GM18873 (cell line): ENCODE measurements at regions not wholly inside any gene's neighbourhood (a gene's known extent, or its start where the extent isn't known, plus 50 kb on each side); places are given as distances from the start of the nearest gene placed in this dataset.
"Not testable (repeated sequence)": the region's sequence is repeated elsewhere in the genome, so short reads cannot be mapped to it uniquely, and the experiment has no call there.

Experiments used
- ATAC-seq: cut with Tn5 transposase; IDR thresholded peaks from one replicate; pipeline ENCODE4 v1.9.1; 2021; ENCODE audit warnings: mild to moderate bottlenecking, moderate library complexity, moderate number of reproducible peaks; ENCODE audit not compliant: unreplicated experiment, low FRiP score

DNA sequence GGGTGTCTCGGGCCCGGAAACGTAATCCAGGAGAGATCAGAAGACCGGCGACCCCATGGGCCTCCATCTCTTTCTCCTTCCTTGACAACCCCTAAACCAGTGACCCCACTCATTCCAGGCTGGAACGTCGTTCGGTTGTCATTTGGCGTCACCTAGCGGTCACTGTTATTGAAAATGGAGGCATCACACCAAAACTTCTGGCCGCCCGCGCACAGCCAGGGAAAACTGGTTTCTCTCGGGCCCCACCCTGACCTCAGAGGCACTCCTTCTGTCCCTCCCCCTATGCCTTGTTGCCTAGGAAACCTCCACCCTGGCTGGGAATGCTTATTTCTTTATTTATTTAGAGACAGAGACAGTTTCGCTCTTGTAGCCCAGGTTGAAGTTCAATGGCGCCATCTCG lies 2327.3 kb upstream of the TPTE start:
- not testable (repeated sequence) for ATAC-seq

DNA sequence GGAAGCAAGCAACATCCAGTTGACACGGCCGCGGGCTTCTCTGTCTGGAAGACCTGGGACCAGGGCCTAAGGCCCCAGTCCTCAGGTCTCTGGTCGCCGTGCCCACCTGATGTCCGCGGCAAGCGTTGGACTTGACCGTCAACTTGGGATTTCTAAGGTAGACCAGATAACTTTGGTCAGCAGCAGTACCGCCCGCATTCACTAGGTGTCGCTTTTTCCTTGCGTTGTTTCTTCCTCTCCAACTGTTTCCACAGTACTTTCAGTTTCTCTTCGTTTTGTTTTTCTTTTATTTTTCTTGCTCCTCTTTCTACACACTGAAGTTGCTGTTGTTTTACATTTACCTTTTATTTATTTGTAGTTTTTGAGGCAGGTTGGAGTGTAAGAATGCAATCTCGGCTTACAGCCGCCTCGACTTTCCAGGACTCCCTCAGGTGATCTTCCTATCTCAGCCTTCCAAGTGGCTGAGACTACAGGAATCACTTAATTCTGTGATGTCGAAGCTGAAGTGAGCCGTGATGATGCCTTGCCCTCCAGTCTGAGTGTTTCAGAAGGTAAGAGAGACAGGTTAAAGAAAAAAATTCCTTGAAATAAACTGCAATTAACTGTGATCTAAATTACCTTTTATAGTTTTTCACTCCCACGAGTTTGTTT lies 2323.9 kb upstream of the TPTE start:
- not testable (repeated sequence) for ATAC-seq

DNA sequence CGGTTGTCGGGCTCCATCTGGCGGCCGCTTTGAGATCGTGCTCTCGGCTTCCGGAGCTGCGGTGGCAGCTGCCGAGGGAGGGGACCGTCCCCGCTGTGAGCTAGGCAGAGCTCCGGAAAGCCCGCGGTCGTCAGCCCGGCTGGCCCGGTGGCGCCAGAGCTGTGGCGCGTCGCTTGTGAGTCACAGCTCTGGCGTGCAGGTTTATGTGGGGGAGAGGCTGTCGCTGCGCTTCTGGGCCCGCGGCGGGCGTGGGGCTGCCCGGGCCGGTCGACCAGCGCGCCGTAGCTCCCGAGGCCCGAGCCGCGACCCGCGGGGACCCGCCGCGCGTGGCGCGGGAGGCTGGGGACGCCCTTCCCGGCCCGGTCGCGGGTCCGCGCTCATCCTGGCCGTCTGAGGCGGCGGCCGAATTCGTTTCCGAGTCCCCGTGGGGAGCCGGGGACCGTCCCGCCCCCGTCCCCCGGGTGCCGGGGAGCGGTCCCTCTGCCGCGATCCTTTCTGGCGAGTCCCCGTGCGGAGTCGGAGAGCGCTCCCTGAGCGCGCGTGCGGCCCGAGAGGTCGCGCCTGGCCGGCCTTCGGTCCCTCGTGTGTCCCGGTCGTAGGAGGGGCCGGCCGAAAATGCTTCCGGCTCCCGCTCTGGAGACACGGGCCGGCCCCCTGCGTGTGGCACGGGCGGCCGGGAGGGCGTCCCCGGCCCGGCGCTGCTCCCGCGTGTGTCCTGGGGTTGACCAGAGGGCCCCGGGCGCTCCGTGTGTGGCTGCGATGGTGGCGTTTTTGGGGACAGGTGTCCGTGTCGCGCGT lies 2316.1 kb upstream of the TPTE start:
- not testable (repeated sequence) for ATAC-seq

DNA sequence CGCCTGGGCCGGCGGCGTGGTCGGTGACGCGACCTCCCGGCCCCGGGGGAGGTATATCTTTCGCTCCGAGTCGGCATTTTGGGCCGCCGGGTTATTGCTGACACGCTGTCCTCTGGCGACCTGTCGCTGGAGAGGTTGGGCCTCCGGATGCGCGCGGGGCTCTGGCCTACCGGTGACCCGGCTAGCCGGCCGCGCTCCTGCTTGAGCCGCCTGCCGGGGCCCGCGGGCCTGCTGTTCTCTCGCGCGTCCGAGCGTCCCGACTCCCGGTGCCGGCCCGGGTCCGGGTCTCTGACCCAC lies 2315.5 kb upstream of the TPTE start:
- not testable (repeated sequence) for ATAC-seq

DNA sequence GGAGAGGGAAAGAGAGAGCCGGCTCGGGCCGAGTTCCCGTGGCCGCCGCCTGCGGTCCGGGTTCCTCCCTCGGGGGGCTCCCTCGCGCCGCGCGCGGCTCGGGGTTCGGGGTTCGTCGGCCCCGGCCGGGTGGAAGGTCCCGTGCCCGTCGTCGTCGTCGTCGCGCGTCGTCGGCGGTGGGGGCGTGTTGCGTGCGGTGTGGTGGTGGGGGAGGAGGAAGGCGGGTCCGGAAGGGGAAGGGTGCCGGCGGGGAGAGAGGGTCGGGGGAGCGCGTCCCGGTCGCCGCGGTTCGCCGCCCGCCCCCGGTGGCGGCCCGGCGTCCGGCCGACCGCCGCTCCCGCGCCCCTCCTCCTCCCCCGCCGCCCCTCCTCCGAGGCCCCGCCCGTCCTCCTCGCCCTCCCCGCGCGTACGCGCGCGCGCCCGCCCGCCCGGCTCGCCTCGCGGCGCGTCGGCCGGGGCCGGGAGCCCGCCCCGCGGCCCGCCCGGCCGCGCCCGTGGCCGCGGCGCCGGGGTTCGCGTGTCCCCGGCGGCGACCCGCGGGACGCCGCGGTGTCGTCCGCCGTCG lies 2308.3 kb upstream of the TPTE start:
- peak; percentile 49 for ATAC-seq

DNA sequence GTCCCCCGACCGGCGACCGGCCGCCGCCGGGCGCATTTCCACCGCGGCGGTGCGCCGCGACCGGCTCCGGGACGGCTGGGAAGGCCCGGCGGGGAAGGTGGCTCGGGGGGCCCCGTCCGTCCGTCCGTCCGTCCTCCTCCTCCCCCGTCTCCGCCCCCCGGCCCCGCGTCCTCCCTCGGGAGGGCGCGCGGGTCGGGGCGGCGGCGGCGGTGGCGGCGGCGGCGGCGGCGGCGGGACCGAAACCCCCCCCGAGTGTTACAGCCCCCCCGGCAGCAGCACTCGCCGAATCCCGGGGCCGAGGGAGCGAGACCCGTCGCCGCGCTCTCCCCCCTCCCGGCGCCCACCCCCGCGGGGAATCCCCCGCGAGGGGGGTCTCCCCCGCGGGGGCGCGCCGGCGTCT lies 2306.8 kb upstream of the TPTE start:
- ATAC-seq, result not testable (repeated sequence)

DNA sequence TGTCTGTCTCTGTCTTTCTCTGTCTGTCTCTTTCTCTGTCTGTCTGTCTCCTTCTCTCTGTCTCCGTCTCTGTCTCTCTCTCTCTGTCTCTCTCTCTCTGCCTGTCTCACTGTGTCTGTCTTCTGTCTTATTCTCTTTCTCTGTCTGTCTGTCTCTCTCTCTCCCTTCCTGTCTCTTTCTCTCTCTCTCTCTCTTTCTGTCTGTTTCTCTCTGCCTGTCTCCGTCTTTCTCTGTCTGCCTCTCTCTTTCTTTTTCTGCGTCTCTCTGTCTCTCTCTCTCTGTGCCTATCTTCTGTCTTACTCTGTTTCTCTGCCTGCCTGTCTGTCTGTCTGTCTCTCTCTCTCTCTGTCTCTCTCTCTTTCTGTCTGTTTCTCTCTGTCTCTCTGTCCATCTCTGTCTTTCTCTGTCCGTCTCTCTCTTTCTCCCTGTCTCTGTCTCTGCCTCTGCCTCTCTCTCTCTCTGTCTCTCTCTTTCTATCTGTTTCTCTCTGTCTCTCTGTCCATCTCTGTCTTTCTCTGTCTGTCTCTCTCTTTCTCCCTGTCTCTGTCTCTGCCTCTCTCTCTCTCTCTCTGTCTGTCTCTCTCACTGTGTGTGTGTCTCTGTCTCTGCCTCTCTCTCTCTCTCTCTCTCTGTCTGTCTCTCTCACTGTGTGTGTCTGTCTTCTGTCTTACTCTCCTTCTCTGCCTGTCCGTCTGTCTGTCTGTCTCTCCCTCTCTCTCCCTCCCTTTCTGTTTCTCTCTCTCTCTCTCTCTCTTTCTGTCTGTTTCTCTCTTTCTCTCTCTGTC lies 2291.8 kb upstream of the TPTE start:
- ATAC-seq, result not testable (repeated sequence)

DNA sequence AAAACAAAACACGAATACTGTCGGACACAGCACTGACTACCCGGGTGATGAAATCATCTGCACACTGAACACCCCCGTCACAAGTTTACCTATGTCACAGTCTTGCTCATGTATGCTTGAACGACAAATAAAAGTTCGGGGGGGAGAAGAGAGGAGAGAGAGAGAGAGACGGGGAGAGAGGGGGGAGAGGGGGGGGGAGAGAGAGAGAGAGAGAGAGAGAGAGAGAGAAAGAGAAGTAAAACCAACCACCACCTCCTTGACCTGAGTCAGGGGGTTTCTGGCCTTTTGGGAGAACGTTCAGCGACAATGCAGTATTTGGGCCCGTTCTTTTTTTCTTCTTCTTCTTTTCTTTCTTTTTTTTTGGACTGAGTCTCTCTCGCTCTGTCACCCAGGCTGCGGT lies 2290.1 kb upstream of the TPTE start:
- not testable (repeated sequence) for ATAC-seq

DNA sequence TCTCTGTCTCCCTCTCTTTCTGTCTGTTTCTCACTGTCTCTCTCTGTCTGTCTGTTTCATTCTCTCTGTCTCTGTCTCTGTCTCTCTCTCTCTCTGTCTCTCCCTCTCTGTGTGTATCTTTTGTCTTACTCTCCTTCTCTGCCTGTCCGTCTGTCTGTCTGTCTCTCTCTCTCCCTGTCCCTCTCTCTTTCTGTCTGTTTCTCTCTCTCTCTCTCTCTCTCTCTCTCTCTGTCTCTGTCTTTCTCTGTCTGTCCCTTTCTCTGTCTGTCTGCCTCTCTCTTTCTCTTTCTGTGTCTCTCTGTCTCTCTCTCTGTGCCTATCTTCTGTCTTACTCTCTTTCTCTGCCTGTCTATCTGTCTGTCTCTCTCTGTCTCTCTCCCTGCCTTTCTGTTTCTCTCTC lies 2288.4 kb upstream of the TPTE start:
- not testable (repeated sequence) for ATAC-seq

DNA sequence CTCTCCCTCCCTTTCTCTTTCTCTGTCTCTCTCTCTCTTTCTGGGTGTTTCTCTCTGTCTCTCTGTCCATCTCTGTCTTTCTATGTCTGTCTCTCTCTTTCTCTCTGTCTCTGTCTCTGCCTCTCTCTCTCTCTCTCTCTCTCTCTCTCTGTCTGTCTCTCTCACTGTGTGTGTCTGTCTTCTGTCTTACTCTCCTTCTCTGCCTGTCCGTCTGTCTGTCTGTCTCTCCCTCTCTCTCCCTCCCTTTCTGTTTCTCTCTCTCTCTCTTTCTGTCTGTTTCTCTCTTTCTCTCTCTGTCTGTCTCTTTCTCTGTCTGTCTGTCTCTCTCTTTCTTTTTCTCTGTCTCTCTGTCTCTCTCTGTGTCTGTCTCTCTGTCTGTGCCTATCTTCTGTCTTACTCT lies 2287.3 kb upstream of the TPTE start:
- ATAC-seq, result not testable (repeated sequence)

DNA sequence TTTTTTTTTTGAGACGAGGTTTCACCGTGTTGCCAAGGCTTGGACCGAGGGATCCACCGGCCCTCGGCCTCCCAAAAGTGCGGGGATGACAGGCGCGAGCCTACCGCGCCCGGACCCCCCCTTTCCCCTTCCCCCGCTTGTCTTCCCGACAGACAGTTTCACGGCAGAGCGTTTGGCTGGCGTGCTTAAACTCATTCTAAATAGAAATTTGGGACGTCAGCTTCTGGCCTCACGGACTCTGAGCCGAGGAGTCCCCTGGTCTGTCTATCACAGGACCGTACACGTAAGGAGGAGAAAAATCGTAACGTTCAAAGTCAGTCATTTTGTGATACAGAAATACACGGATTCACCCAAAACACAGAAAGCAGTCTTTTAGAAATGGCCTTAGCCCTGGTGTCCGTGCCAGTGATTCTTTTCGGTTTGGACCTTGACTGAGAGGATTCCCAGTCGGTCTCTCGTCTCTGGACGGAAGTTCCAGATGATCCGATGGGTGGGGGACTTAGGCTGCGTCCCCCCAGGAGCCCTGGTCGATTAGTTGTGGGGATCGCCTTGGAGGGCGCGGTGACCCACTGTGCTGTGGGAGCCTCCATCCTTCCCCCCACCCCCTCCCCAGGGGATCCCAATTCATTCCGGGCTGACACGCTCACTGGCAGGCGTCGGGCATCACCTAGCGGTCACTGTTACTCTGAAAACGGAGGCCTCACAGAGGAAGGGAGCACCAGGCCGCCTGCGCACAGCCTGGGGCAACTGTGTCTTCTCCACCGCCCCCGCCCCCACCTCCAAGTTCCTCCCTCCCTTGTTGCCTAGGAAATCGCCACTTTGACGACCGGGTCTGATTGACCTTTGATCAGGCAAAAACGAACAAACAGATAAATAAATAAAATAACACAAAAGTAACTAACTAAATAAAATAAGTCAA lies 2276.4 kb upstream of the TPTE start:
- peak; percentile 46 for ATAC-seq

DNA sequence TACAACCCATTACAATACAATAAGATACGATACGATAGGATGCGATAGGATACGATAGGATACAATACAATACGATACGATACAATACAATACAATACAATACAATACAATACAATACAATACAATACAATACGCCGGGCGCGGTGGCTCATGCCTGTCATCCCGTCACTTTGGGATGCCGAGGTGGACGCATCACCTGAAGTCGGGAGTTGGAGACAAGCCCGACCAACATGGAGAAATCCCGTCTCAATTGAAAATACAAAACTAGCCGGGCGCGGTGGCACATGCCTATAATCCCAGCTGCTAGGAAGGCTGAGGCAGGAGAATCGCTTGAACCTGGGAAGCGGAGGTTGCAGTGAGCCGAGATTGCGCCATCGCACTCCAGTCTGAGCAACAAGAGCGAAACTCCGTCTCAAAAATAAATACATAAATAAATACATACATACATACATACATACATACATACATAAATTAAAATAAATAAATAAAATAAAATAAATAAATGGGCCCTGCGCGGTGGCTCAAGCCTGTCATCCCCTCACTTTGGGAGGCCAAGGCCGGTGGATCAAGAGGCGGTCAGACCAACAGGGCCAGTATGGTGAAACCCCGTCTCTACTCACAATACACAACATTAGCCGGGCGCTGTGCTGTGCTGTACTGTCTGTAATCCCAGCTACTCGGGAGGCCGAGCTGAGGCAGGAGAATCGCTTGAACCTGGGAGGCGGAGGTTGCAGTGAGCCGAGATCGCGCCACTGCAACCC lies 2275.6 kb upstream of the TPTE start:
- ATAC-seq, result peak; percentile 72

DNA sequence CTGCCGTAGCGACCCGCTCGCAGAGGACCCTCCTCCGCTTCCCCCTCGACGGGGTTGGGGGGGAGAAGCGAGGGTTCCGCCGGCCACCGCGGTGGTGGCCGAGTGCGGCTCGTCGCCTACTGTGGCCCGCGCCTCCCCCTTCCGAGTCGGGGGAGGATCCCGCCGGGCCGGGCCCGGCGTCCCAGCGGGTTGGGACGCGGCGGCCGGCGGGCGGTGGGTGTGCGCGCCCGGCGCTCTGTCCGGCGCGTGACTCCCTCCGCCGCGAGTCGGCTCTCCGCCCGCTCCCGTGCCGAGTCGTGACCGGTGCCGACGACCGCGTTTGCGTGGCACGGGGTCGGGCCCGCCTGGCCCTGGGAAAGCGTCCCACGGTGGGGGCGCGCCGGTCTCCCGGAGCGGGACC lies 2269.7 kb upstream of the TPTE start:
- not testable (repeated sequence) for ATAC-seq

DNA sequence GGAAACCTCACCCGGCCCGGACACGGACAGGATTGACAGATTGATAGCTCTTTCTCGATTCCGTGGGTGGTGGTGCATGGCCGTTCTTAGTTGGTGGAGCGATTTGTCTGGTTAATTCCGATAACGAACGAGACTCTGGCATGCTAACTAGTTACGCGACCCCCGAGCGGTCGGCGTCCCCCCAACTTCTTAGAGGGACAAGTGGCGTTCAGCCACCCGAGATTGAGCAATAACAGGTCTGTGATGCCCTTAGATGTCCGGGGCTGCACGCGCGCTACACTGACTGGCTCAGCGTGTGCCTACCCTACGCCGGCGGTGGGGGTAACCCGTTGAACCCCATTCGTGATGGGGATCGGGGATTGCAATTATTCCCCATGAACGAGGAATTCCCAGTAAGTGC lies 2266.3 kb upstream of the TPTE start:
- not testable (repeated sequence) for ATAC-seq

DNA sequence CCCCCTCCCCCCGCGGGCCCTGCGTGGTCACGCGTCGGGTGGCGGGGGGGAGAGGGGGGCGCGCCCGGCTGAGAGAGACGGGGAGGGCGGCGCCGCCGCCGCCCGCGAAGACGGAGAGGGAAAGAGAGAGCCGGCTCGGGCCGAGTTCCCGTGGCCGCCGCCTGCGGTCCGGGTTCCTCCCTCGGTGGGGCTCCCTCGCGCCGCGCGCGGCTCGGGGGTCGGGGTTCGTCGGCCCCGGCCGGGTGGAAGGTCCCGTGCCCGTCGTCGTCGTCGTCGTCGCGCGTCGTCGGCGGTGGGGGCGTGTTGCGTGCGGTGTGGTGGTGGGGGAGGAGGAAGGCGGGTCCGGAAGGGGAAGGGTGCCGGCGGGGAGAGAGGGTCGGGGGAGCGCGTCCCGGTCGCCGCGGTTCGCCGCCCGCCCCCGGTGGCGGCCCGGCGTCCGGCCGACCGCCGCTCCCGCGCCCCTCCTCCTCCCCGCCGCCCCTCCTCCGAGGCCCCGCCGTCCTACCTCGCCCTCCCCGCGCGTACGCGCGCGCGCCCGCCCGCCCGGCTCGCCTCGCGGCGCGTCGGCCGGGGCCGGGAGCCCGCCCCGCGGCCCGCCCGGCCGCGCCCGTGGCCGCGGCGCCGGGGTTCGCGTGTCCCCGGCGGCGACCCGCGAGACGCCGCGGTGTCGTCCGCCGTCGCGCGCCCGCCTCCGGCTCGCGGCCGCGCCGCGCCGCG lies 2264.1 kb upstream of the TPTE start:
- ATAC-seq, result not testable (repeated sequence)

DNA sequence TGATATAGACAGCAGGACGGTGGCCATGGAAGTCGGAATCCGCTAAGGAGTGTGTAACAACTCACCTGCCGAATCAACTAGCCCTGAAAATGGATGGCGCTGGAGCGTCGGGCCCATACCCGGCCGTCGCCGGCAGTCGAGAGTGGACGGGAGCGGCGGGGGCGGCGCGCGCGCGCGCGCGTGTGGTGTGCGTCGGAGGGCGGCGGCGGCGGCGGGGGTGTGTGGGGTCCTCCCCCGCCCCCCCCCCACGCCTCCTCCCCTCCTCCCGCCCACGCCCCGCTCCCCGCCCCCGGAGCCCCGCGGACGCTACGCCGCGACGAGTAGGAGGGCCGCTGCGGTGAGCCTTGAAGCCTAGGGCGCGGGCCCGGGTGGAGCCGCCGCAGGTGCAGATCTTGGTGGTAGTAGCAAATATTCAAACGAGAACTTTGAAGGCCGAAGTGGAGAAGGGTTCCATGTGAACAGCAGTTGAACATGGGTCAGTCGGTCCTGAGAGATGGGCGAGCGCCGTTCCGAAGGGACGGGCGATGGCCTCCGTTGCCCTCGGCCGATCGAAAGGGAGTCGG lies 2261.2 kb upstream of the TPTE start:
- not testable (repeated sequence) for ATAC-seq
